MM.1S (cell line): ENCODE measurements at regions not wholly inside any gene's neighbourhood (a gene's known extent, or its start where the extent isn't known, plus 50 kb on each side); places are given as distances from the start of the nearest gene placed in this dataset.

Experiments used
- EZH2 ChIP-seq: fragments of 300-600 bp; sonication (generic); optimal IDR thresholded peaks from 2 replicates; pipeline ENCODE3; 2017; ENCODE audit warnings: low read depth, mild to moderate bottlenecking, antibody characterized with exemption, low read length, mixed read lengths
- TF ChIP-seq, protein P1 (sequence below): fragments of 300-600 bp; sonication (generic); IDR thresholded peaks from 2 replicates; pipeline ENCODE4 v1.5.1; 2016; ENCODE audit warnings: antibody characterized with exemption, low read length, mixed read lengths

DNA sequence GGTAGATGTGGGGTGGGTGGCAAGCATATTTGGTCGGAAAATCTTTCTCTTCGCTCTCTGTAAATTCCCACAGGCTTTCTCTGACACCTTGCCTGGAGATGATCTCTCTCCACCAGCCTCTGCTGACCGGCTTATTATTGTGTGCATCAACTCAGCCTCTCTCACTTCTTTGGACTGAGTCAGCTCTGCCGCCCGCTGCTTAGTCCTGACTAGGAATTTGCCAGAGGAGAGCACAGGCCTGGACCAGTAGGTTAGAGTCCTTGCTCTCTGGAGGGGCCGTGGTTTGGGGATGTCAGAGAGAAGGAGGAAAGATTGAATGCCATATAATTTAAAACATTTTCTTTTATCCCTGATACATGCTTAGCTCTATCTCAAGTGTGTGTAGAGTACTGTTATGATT is 242.6 kb upstream of the THSD7B start:
- TF ChIP-seq, protein P1, sequence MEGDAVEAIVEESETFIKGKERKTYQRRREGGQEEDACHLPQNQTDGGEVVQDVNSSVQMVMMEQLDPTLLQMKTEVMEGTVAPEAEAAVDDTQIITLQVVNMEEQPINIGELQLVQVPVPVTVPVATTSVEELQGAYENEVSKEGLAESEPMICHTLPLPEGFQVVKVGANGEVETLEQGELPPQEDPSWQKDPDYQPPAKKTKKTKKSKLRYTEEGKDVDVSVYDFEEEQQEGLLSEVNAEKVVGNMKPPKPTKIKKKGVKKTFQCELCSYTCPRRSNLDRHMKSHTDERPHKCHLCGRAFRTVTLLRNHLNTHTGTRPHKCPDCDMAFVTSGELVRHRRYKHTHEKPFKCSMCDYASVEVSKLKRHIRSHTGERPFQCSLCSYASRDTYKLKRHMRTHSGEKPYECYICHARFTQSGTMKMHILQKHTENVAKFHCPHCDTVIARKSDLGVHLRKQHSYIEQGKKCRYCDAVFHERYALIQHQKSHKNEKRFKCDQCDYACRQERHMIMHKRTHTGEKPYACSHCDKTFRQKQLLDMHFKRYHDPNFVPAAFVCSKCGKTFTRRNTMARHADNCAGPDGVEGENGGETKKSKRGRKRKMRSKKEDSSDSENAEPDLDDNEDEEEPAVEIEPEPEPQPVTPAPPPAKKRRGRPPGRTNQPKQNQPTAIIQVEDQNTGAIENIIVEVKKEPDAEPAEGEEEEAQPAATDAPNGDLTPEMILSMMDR, result no peak
- no peak for TF ChIP-seq EZH2
